HG03060 (cell line): ENCODE measurements at regions not wholly inside any gene's neighbourhood (a gene's known extent, or its start where the extent isn't known, plus 50 kb on each side); places are given as distances from the start of the nearest gene placed in this dataset.
"Not testable (repeated sequence)": the region's sequence is repeated elsewhere in the genome, so short reads cannot be mapped to it uniquely, and the experiment has no call there.

Experiments
- ATAC-seq: cut with Tn5 transposase; IDR thresholded peaks from one replicate; pipeline ENCODE4 v1.9.1; 2021; ENCODE audit warnings: low read depth, moderate number of reproducible peaks; ENCODE audit not compliant: unreplicated experiment

DNA sequence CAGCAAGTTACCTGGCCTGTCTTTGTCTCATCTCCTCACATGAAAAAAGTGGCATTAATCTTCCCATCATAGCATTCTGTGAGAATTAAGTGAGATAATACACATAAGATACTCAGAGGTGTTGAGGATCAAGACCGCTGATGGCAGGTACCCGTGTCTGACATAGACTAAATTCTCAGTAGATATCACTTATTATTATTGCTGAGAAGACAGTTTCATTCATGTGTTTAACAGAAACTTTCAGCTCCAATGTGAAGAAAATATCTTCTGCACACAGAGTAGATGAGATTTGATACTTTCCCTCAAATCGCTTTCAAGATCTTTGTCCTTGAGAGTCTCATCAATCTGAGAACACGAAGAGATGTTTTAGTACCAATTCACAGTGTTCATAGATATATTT, 809.4 kb downstream of the TSN start:
- no peak for ATAC-seq

DNA sequence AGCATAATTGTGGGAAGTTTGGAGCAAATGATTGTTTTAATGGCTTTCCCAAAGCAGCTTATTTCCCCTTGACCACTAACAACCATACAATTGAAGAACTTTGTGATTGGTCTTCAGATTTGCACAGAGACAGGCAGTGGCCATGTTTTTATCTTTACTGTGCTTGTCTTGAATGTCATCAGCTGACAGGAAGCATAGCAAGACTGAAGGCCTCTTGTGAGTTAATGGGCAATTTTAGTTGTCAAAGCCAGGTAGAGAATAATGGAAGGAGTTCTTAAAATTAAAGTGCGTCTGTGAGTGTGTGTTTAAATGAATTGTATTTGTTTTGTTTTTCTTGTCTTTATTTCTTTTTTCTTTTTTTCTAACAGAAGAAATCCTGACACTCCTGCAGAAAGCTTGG, 809.9 kb downstream of the TSN start:
- ATAC-seq: no peak

DNA sequence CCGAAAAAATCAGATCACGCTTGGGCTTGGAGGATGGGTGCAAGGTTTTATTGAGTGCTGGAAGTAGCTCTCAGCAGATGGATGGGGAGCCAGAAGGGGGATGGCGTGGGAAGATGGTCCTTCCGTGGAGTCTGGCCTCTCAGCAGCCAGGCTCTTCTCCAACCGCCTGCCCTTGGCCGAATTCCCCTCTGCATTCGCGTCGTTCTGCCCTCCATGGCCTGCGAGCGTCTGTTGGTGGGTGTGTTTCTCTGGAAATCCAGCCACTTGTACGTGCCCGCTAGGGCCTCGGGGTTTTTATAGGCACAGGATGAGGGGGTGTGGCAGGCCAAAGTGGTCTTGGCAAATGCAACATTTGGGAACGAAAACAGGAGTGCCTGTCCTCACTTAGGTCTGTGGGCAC, 815.2 kb downstream of the TSN start:
- no peak for ATAC-seq

DNA sequence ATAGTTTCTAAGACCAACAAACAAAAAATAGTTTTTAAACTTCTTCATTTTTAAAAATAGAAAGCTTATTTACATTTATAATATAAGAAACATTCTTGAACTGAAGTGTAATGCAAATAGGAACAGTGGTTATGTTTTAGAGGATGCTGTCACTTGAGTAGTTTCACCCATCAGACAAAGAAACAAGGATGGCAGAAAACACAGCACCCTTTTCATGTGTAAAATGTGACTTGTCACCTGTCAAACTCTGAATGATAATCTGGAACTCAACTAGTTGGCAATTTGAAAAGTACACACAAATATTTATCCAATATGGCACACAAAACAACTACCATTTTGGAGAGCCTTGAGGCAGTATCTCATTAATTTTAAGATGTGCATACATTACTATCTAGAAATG, 816.0 kb downstream of the TSN start:
- not testable (repeated sequence) for ATAC-seq

DNA sequence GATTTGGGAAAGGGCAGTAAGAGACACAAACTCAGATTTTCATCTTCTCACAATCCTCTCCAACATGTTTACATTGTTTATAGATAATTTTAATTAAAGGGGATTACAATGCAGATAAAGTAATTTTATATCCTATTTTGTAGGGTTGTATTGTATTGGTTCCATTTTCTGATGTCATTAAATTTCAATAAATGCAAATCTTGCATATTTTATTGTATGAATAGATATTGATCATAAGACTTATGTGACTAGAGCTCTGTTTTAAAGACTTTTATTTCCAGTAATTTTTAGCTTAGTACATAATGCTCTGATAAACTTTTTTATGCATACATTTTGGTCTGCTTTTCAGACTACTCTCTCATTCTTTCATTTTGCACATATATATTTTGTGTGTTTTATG, 819.6 kb downstream of the TSN start:
- no peak for ATAC-seq

DNA sequence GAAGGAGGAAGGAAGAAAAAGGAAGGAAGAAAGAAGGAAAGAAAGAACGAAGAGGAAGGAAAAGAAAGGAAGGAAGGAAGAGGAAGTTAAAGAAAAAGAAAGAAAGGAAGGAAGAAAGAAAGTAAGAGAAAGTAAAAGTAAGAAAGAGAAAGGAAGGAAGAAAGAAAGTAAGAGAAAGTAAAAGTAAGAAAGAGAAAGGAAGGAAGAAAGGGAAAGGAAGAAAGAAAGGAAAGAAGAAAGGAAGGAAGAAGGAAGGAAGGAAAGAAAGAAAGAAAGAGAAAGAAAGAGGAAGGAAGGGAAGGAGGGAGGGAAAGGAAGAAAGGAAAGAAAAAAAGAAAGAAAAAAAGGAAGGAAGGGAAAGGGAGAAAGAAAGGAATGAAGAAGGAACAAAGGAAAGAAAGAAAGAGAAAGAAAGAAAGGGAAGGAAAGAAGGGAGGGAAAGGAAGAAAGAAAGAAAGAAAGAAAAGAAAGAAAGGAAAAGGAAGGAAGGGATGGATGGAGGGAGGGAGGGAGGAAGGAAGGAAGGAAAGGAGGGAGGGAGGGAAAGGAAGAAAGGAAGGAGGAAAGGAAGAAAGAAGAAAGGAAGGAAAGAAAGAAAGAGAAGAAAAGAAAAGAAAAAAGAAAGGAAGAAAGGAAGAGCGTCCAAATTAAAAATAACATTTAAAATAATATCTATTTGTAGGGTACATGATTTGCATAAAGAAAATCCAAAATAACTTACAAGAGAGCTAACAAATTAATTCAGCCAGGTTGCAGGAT, 827.9 kb downstream of the TSN start:
- ATAC-seq: no peak

DNA sequence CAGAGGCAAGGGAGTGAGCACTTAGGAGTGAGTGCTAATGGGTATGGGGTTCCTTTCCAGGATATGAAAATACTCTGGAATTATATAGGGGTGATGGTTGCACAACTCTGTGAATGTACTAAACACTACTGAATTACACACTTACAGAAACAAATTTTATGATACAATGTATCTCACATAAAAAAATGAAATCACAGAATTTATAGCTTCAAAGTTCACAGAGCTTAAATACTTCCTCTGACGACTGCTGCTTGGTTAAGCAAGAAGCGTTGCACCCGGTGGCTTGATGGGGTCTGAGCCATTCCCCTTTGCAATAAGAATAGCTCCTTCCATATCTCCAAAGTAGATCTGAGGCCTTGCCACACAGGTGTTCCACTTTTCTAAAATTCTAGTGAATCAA, 835.1 kb downstream of the TSN start:
- ATAC-seq: no peak

DNA sequence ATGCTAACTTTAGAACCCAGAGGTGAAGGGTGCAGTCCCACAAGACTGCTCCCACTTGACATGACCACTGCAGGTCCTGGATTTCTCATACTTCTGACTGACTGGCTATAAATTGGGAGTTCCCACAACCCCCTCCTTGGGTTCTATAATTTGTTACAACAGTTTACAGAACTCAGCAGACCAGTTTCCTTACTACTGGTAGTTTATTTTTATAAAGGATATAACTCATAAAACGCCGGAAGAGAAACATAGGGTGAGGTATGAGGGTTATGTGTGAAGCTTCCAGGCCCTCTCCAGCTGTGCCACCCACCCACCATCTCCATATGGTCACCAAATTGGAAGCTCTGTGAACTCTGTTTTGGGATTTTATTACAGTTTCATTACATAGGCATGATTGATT, 839.6 kb downstream of the TSN start:
- ATAC-seq: no peak

DNA sequence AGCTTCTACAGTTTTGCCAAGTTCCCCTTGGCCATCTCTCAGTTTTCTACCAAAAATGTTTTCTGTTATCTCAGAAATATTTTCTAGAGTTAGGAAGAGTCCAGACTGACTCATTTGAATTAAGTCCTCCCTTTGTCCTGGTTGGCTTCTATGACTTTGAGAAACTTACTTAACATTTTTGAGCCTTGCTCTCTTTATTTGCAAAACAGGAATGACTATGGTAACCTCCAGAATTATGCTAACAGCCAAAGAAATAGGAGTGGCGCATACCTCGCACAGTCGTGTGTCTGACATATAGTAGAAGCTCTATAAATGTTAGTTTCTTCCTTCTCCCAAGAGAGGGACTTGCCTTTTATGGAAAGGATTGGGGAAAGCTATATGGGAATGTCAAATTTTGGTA, 841.1 kb downstream of the TSN start:
- no peak for ATAC-seq

DNA sequence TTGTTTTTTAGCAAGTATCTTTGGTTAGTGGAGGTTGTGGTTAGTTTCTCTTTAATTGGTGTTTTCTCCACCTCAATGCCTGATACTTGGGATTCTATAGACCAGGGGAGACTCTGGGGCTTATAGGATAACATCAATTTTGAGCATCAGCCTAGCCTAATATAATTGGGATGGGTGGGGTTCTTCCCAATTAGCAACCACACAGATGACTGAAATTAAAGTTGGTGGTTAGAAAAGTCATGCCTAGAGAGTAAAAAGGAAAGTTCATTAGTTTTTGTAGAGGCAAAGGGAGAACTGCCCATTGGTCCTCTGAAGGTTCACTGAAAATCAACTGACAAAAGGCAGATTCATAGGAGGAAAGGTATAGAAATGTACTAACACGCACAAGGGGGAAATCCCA, 843.3 kb downstream of the TSN start:
- no peak for ATAC-seq

DNA sequence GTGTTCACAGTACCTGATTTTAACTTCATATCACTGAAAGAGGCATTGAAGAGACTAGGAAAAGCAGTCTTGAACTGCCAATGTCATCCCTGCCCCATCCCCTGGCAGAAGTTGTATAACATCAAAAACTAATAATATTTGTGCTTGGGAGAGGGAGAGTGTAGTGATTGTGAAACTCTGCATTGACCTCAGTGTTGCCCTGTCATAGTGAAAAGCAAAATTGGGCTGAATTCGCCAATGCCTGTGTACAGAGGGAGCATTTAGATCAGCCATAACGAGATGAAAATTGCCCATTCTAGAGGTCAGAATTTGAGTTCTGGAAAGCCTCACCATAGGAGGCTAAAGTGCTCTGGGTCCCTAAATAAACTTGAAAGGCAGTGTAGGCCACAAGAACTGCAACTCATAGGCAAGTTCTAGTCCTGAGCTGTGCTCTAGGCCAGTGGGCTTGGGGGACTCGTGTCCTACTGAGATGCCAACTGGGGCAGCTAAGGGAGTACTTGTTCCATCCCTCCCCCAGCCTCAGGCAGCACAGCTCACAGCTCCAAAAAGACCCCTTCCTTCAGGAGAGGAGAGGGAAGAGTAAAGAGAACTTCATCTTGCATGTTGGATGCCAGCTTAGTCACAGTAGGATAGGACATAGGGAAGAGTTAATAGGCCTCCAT, 855.6 kb downstream of the TSN start:
- ATAC-seq: no peak

DNA sequence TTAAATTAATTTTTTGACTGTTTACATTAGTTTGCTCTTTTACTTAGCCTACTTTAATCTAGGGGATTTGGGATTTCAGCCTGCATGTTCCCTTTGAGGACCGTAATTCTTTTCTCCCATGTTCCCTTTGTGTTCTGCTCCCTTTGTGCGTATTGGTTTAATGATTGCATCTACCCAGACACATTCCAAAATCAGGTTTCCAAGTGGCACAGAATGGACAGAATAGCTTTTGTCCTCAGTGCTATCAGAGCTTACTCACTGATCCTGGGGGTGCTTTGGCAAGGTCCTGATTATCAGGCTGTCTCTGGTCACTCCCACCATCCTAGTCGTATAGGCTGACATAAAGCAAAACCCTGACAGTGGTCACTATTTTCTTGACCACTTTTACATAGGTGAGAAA, 867.5 kb downstream of the TSN start:
- ATAC-seq: no peak

DNA sequence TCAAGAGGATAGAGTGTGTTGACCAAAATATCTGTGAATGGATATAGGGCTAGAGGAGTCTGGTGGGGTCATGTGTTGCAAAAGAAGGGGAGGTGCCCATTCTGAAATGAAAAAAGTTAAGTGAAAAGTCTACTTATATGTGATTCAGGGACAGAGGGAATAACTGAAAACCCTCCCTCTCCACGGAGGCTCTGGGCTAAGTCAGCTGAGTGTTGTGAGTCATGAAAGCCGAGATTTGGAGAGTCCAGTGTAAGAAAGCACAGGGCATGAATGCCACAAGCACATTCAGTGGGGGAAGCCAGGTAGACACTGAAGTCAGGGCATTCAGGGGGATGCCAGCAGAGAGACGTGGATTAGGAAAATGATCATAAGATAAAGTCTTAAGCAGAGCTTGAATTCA, 871.9 kb downstream of the TSN start:
- no peak for ATAC-seq

DNA sequence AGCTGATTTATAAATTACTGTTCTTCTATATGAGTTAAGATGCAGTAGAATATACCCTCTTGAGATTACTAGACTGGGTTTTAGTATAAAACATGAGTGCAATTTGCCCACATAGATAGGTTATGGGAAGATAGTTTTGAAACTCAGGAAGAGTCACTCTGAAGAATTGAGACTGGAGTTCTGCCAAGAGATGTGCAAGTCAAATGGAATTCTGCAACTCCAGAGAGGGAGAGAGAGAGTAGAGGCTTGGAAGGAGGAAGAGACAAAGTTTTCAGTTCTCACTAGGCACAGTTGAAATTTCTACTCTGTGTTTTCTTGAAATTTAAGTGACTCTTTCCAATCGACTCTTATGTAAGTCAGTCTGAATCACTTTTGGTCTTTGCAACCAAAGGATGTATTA, 878.8 kb downstream of the TSN start:
- ATAC-seq: no peak

DNA sequence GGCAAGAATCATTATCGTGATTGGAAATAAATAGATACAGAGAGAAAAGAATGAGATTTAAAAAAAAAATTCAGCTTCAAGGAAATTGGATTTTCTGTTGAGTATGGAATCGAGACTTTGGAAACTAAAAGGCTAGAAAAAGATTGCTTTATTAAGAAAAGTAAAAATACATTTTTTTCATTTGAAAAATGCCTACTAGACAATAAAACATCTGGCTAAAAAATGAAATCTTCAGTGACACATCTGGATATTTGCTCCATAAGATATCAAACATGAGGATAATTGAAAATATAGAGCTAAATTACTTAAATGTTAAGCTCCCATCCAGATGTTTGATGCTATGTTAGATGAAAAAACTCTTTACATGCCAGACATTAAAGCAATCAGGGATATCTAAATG, 879.5 kb downstream of the TSN start:
- ATAC-seq: no peak

DNA sequence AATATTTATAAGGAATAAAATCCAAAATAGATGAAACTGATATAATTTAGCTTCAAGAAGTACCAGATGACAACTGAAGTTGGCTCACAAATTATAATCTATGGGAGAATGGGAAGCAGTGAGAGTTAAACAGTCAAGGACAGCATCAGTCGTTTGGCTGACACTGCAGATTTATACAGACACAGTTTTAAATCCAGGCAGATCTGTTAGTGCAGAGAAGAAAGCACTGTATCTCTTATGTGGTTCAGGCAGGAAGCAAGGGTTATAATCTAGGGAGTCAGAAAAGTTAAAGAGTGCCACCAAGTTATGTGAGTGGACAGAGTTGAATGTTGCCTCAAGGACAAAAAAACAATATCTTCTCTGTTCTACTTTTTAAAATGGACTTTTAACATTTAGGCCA, 880.2 kb downstream of the TSN start:
- no peak for ATAC-seq

DNA sequence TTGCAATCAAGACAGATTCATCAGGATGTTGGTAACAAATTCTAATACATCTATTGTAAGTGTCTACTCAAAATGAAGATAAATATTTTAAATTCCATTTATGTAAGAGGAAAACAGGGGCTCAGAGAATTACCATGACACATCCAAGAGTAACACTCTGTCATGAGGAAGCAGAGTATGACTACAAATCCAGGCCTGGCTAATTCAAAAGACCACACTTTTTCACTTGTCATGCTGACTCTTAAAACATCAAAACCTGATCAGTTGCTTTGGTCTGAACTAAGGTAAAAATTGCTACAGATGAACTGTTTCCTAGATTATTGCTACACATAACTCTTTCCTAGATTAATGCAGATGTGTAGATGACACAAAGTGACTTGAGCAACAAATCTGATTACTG, 880.6 kb downstream of the TSN start:
- no peak for ATAC-seq

DNA sequence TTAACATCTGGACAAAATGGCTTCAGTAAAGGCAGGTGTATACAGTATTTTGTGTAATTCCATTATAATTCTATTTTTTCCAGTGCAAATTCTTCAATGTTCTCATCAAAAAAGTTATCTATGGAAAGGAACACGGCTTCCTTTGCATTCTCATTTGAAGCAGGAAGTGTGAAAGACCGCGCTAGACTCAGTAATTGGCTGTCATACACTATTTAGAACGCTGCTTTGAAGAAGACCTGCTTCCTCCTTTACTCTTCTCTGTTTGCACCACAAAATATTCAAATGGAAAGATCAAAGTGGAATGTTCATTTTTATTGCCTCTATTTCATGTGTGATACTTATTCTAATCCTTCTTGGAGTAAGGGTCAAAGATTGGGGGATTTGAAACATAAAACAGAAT, 883.7 kb downstream of the TSN start:
- ATAC-seq: no peak

DNA sequence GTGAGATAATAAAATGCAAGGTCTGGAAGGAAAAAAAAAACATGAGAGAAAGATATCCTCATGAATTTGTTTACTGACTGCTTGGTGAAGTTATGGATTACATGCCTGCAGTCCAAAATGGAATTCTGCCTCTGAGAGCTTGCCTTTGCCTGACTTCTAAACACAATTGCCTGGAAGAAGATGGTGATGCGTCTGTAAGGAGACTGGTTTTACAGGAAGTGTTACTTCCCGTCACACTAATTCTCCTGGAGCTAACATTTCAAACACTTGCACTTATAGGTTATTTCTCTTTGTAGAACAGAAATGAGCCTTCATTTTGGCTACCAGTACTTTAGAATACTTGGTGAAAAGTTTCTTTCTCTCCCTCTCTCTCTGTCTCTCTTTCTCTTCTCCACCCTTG, 884.3 kb downstream of the TSN start:
- no peak for ATAC-seq

DNA sequence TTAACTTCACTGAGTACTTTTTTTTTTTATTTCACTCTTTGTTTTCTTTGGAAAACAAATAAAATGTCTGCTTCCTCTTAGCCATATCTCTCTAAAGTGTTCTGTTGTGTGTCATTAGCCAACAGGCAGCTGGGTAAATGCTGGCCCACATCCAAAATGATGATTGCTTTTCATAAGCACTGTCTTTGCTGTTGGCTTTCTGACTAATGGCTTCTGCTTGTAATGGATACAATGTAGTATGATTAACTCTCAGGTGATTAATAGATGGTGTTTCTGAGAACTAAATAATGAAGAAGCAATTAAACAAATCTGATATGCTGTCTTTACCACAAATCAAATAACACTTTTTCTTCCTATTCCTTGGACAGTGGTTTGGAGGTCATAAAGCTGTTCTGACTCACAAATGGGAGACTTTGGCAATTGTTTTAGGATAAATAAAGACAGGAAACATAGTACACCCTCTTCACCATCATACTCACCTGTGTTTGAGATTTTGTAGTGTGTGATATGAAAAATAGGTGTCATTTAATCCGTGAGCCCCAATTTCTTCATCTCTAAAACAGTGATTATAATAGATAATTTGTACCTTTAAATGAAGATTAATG, 888.4 kb downstream of the TSN start:
- ATAC-seq: no peak

DNA sequence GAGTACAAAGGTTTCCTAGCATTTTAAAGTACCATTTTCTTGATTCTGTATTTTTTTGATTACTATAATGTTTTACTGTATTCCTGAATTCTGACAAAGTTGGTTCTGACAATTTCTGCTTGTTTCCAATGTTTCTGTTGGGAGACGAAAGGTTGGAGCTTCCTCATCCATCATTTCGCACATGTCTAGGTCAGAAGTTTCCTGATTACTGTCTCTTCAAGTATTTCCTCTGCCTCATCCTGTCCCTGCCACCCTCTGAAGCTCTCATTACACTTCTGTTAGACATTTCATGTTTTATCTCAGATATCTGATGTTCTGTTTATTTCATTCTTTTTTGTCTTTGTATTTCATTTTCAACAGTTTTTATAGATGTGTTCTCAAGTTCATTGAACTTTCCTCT, 895.8 kb downstream of the TSN start:
- ATAC-seq: no peak

DNA sequence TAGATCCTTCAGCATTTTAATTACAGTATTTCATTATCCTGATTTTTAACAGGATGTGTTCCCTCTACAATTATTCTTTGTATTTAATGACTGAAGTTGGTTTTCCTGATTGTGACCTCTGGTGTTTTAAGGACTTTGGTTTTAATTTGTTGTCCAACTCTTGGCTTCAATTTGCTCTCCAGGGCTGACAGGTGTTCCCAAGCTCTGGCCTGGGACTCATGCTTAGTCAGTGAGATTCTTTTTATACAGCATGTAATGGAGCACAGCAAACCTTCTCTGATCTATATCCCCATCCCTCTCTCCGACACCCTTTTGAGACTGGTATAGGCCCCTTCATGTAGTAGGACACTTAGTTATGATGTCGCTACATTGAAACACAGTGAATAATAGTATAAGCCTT, 896.3 kb downstream of the TSN start:
- ATAC-seq: no peak
